Bronchial epithelial cell (primary cell): ENCODE measurements at regions not wholly inside any gene's neighbourhood (a gene's known extent, or its start where the extent isn't known, plus 50 kb on each side); places are given as distances from the start of the nearest gene placed in this dataset.

ENCODE experiments used
- DNase-seq: peaks from one replicate; pipeline ENCODE4 v3.0.0-alpha.2; 2010; ENCODE audit warnings: low read depth
- FAIRE-seq: peaks from 2 replicates; lab custom pipeline; 2011; peaks lifted over from hg19 to GRCh38; lab: Jason Lieb, UNC
- H3K27me3 ChIP-seq: 2 replicates; pipeline ENCODE4 v1.5.1; 2011; ENCODE audit warnings: low read length; ENCODE audit not compliant: control insufficient read depth, insufficient read depth
- H3K36me3 ChIP-seq: 2 replicates; pipeline ENCODE4 v1.5.1; 2011; ENCODE audit warnings: low read length; ENCODE audit not compliant: control insufficient read depth, insufficient read depth
- H3K4me3 ChIP-seq: 2 replicates; pipeline ENCODE4 v1.5.1; 2011; ENCODE audit warnings: mild to moderate bottlenecking, low read depth, low read length, control low read depth
- CTCF ChIP-seq: IDR thresholded peaks from 2 replicates; pipeline ENCODE4 v1.5.1; 2011; ENCODE audit warnings: mild to moderate bottlenecking, moderate library complexity, low read length, control low read depth, inconsistent platforms; ENCODE audit not compliant: insufficient read depth, severe bottlenecking

- FAIRE-seq (no peak), DNase-seq (no peak)
- H3K4me3 ChIP-seq = no peak overlapping the region
- no peaks in the 10 kb centered on the region for H3K36me3 ChIP-seq
- no peaks in the 10 kb centered on the region for H3K27me3 ChIP-seq
- no peak for TF ChIP-seq CTCF
Measured at GRCh38 chr10:78618050-78618449, 450.7 kb upstream of the ZMIZ1 start.

- no peak overlapping the region for H3K4me3 ChIP-seq
- H3K27me3 ChIP-seq = no peaks in the 10 kb centered on the region
- DNase-seq = no peak
- H3K36me3 ChIP-seq = no peaks in the 10 kb centered on the region
- TF ChIP-seq CTCF = no peak
- no peak for FAIRE-seq
Measured at GRCh38 chr10:78619115-78619851, 449.5 kb upstream of the ZMIZ1 start.

GRCh38 chr10:78619896-78620295, 448.9 kb upstream of the ZMIZ1 start:
- no peaks in the 10 kb centered on the region for H3K36me3 ChIP-seq
- FAIRE-seq = no peak
- H3K4me3 ChIP-seq = no peak overlapping the region
- TF ChIP-seq CTCF = no peak
- no peaks in the 10 kb centered on the region for H3K27me3 ChIP-seq
- no peak for DNase-seq

- Histone ChIP-seq H3K27me3 (no peaks in the 10 kb centered on the region), H3K4me3 (no peak overlapping the region), H3K36me3 (no peaks in the 10 kb centered on the region)
- no peak for DNase-seq
- FAIRE-seq = no peak
- no peak for TF ChIP-seq CTCF
Measured at GRCh38 chr10:78620985-78621799, 447.6 kb upstream of the ZMIZ1 start.

- Histone ChIP-seq H3K4me3 (no peak overlapping the region), H3K27me3 (peaks cover 2% of the 10 kb centered on the region), H3K36me3 (no peaks in the 10 kb centered on the region)
- TF ChIP-seq CTCF = no peak
- FAIRE-seq (no peak), DNase-seq (peak; percentile 87)
Measured at GRCh38 chr10:78623578-78624215, 445.1 kb upstream of the ZMIZ1 start.
